ELF-1 (cell line): ENCODE measurements at regions not wholly inside any gene's neighbourhood (a gene's known extent, or its start where the extent isn't known, plus 50 kb on each side); places are given as distances from the start of the nearest gene placed in this dataset.

Experiments used
- DNase-seq: peaks from one replicate; pipeline ENCODE4 v3.0.0-alpha.2; 2016; ENCODE audit warnings: low read depth, low spot score

DNA sequence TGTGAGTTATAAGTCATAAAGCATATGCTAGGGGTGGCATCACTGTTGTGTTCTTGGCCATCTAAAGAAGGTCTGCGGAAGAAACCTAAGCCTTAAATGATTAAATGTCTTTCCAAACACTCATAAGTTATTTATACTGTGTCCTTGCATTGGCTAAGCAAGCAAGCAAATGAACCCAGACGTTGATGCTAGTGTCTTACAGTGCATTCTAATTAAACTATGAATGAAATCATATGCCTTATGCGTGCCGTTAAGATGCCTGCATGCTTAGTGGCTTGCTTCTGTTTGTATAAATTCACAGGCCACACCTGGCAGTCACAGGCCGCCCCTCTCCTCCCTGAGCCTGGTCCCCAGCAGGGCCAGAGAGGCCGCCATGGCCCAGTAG, 49.9 kb downstream of the RIN2 start:
- DNase-seq: no peak

GRCh38 chr20:19808498-19808897, 50.4 kb downstream of the RIN2 start:
- DNase-seq: no peak

DNA sequence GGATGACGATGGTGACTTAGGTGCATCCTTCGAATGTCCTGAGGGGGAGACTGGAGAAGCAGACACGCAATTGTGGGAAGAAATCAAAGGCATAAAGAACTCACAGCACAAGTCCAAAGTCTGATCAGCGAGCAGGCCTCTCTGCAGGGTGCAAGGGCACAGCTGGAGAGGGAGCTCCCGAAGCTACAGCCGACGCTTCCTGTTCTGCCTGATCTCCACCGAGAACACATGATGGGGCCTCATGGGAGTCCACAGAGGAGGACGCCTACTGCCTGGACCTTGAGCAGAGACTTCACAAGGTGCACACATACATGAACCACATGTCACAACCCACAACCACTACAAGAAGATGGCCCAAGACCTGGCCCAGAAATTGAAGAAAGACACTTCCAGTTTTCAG, 51.4 kb downstream of the RIN2 start:
- DNase-seq: no peak

DNA sequence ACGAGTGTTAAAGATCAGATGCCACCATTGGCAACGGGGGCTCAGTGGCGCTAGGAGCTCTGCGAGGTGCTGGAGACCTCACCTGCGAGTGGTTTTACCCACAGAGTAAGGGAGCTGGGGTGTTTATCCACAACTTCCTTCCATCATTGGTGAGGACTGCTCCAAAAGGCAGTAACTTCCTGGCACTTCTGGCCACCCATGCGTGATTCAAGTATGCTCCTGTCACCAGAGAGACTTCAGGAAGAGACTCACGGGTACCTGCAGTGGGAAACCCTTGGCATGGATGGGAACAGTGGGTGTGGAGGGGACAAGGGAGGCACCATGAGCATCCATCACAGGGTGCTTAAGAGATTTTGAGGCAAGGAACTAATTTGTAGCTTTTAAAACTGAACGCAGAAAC, 53.2 kb downstream of the RIN2 start:
- DNase-seq: no peak

GRCh38 chr20:19812056-19812455, 54.0 kb downstream of the RIN2 start:
- no peak for DNase-seq

DNA sequence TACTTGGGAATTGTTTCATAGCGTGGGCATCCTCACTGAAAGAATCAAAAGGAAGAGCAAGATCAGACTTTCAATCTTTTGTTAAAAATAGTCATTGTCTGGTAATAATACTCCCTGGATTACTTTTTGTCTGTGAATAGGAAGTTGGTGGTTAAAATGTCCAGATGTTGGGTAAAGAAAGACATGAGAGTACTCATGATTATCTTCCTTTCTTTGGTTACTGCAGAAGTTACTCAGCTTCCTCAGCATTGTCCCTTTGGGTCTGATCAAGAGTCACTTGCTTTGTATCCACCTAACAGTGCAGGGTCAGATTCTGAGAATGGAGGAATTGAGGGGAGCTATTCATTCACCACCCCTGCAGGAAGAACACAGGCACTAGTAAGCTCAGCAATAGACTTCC, 54.6 kb downstream of the RIN2 start:
- no peak for DNase-seq

GRCh38 chr20:19813846-19814640, 56.0 kb downstream of the RIN2 start:
- DNase-seq: no peak

GRCh38 chr20:19815553-19815991, 57.5 kb downstream of the RIN2 start:
- DNase-seq: peak; percentile 22

GRCh38 chr20:19816386-19816785, 58.3 kb downstream of the RIN2 start:
- no peak for DNase-seq

- no peak for DNase-seq
These were observed 59.0 kb downstream of the RIN2 start for GRCh38 chr20:19817017-19817416.

- DNase-seq: no peak
These were observed 61.1 kb downstream of the RIN2 start for GRCh38 chr20:19819149-19819548.

- DNase-seq: no peak
These were observed 62.6 kb downstream of the RIN2 start for GRCh38 chr20:19820555-19821211.

DNA sequence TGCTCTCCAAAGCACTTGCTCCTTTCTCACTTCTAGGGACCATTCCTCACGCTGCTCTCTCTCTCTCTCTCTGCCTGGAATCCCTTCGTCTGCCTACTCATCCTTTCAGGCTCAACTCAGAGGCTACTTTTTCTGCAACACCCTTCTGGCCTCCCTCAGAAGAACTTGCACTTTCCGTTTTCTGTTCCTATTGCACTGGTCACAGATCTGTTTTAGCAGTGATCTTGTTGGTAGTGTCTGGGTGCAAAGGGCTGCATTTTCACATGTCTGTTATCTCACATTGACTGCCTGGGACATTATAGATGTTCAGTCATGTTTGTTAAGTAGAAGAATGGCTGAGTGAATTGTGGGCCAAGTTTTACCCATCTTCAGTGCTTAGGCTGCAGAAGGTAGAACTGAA, 63.5 kb downstream of the RIN2 start:
- no peak for DNase-seq

DNA sequence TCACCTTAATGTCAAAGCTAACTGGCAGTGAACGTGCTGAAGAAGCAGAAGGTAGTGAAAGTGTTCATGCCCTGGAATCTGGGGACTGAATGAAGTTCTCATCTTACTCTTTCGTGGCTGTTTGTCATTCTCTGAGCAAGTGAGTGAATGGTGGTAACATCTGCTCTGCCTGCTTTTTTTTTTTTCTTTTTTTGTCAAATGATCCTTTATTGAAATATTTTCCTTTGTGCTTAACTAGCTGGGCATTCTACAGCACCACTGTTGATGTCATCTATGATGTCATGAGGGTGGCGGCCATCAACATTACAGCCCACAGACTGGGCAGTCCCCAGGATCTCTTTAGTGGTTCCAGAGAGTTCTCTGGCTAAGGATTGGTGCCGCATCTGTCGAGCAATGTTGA, 65.2 kb downstream of the RIN2 start:
- DNase-seq: no peak

GRCh38 chr20:19823971-19824370, 65.9 kb downstream of the RIN2 start:
- DNase-seq: no peak

GRCh38 chr20:19824861-19825260, 66.8 kb downstream of the RIN2 start:
- no peak for DNase-seq

DNA sequence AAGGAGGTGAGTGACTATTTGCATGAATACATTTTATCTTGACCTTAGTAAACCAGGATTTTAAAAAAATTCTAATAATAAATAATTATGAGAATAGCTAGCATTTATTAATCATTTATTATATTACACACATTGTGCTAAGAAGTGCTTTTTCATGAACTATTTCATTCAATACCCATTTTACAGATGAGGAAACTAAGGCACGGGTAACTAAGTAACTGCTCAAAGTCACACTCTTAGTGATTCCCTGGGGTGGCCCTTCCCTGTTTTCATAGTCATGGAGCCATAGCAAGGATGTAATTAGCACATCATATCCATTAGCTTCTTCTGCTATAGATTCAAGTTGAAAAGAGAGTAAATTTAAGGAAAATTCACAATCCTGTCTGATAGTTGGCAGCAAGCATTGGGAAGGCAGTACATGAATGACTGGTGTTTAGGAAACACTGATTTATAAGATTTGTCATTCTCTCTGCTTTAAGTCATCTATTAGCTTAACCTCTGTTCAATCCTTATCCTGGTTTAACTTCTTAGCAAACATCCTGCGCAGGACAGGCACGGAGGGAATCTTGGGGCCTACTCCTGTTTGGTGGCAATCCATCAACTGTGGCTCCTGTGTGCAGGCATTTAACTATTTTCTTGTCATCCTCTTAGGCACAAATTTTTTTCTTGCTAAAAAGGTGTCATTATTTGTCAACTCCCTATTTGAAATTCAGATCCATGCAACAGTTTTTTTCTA, 68.3 kb downstream of the RIN2 start:
- no peak for DNase-seq

DNA sequence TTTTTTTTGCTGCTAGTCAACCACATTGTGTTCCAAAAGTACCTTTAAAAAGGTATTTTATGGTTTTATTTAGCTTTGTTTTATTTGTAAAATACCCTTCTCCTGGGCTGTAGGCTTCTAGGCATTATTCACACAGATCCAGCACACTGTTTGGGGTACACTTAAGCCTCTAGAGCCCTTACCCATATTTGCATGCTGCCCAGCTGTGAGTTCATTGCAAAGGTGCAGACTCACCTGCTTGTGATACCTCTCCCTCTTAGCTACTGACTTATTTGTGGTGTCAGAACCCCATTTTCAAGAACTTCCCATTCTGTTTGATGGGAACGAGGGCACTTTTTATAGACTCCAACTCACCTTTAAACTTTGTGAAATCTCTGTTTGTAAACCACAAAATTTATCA, 69.8 kb downstream of the RIN2 start:
- no peak for DNase-seq

DNA sequence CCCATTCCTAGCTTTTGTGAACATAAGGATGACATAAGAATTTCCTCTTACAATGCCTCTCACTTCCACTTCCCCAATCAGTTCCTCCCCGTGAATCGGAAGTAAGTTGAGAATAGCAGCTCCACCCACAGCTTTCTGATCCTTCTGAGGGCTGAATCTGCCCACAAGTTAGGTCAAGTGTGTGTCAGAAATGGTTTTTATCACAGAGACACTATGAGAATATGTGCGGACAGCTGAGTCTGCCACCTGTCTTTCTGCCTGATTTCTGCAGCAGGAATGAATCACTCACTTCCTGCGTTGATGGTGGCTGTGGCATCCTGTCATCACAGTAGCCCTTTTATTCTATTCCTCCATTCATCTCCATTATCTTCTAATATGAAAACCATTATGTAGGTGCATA, 70.2 kb downstream of the RIN2 start:
- no peak for DNase-seq

DNA sequence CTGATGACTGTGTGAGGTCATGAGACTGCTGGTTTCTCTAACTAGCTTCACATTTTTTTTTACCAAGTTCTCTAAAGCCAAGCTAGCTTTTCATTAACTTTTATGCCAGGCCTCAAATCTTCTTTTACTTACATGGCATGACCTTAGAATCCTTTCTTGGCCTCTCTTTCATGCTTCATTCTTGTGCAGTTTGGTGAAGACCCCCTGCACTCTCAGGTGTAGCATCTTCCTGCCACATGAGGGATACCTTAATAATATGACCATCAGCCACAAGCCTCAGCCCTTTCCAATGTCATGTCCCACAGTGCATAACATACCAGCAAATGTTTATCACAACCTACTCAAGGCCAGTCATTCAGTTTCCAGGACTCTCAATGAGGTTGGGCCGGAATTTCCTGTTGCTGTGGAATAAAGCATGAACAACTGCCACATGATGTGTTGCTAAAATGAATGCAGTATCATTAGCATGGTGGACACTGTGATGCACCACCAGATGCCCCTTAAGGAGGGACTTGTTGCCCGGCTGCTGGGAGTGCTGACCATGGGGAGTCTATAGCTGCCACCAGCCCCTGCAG, 72.2 kb downstream of the RIN2 start:
- no peak for DNase-seq

DNA sequence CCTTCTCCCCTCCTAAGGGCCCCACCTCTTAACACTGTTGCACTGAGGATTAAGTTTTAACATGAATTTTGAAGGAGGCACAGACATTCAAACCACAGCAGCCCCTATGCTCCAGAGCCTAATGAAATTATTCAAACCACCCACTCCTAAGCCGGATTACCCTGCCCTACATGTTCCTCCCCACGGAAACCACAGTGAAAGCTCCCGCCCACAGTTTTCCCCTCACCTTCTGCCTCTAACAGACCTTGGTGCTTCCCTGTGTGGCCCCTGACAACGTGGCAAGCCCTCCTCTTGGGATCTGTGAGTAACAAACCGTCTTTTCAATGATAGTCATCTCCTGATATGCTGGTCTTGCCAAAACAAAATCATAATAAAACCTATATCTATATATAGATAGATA, 74.8 kb downstream of the RIN2 start:
- DNase-seq: no peak

- DNase-seq: no peak
These were observed 75.3 kb downstream of the RIN2 start for GRCh38 chr20:19833395-19833794.
